ENCODE measurements at regions not wholly inside any gene's neighbourhood (a gene's known extent, or its start where the extent isn't known, plus 50 kb on each side); places are given as distances from the start of the nearest gene placed in this dataset.
"Not testable (repeated sequence)": the region's sequence is repeated elsewhere in the genome, so short reads cannot be mapped to it uniquely, and the experiment has no call there.

DNA sequence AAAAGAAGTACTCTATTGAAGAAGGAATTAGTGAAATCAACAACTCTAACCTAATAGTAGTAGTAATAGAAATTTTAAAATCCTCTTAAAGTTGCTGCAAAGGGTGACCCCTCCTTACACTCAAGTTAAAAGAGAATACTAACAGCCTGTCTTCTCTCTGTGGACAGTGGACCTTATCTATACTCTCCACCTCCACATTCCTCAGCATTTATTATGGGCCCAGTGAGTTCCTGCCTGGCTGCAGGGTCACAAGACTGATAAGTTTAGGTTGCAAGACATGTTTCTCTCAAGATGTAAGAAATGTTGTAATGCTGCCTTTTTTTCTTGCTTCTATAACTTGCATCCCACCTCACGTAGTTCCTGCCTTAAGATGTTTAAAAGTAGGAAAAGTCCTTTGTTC, 880.6 kb downstream of the PDCD6IP start:
- H3K4me1 ChIP-seq (ENCODE audit: insufficient read depth, low read length); CTCF ChIA-PET (ENCODE audit: partially characterized antibody); H3K4me3 ChIP-seq (ENCODE audit: low read length in 2 of 2); H3K4me1 Mint-ChIP-seq; H3K36me3 Mint-ChIP-seq; DNase-seq; H3K27me3 Mint-ChIP-seq; POLR2A ChIA-PET (ENCODE audit: partially characterized antibody); H3K36me3 ChIP-seq (ENCODE audit: insufficient read depth, low read length); H3K27ac Mint-ChIP-seq; H3K27ac ChIP-seq (ENCODE audit: low read depth, low read length); H3K4me3 Mint-ChIP-seq; H3K9me3 Mint-ChIP-seq; H3K27me3 ChIP-seq (ENCODE audit: insufficient read depth, low read length); intact Hi-C loops (cut with micrococcal nuclease); H3K9me3 ChIP-seq (ENCODE audit: control insufficient read depth in 1 of 2, low read length in 2 of 2): not testable (repeated sequence)

DNA sequence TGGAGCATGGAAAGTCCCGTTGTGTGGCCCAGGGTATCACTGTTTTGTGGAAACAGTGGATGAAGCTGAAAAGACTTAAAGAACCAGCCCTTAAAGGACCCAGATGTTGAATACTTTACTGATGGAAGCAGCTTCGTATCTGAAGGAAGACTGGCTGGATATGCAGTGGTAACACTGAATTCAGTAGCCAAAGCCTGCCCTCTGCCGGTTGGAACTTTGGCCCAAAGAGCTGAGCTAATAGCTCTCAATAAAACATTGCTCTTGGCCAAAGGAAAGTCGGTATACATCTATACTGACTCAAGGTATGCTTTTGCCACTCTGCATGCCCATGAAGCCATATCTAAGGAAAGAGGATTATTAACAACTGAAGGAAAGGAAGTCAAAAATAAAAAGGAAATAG, 885.4 kb downstream of the PDCD6IP start:
- Mint-ChIP-seq H3K36me3 (no peaks in the 10 kb centered on the region), H3K4me3 (no peak overlapping the region), H3K9me3 (peaks cover 0 to 4% (median 0%) of the 10 kb centered on the region in 8 donors), H3K27me3 (no peaks in the 10 kb centered on the region), H3K4me1 (no peaks in the 10 kb centered on the region), H3K27ac (no peak overlapping the region)
- Histone ChIP-seq H3K27ac (ENCODE audit: low read depth, low read length) (no peak overlapping the region), H3K27me3 (ENCODE audit: insufficient read depth, low read length) (no peaks in the 10 kb centered on the region), H3K4me1 (ENCODE audit: insufficient read depth, low read length) (no peaks in the 10 kb centered on the region), H3K9me3 (ENCODE audit: control insufficient read depth in 1 of 2, low read length in 2 of 2) (no peaks in the 10 kb centered on the region), H3K36me3 (ENCODE audit: insufficient read depth, low read length) (no peaks in the 10 kb centered on the region), H3K4me3 (ENCODE audit: low read length in 2 of 2) (no peak overlapping the region)
- CTCF ChIA-PET (ENCODE audit: partially characterized antibody) = interaction anchor here (1.9 to 2.1 kb wide), 2 partner anchors 799 to 801 kb away, joined by 6 to 8 read pairs; no protein-coding TSS in a partner anchor
- DNase-seq = peak in 3 of 5 donors; percentile 2 to 4 (median 2)
- POLR2A ChIA-PET (ENCODE audit: partially characterized antibody) = no interaction called here
- intact Hi-C loops (cut with micrococcal nuclease) = loop anchor here (5.0 kb wide), 1 partner anchor 802 kb away; no protein-coding TSS in a partner anchor

DNA sequence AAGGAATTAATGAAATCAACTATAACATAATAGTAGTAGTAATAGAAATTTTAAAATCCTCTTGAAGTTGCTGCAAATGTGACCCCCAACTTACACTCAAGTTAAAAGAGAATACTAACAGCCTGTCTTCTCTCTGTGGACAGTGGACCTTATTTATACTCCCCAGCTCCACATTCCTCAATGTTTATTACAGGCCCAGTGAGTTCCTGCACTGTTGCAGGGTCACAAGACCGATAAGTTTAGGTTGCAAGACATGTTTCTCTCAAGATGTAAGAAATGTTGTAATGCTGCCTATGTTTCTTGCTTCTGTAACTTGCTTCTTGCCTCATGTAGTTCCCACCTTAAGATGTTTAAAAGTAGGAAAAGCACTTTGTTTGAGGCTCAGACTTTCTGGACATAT, 888.1 kb downstream of the PDCD6IP start:
- H3K4me3 Mint-ChIP-seq = no peak overlapping the region
- no peaks in the 10 kb centered on the region for H3K4me1 Mint-ChIP-seq
- Histone ChIP-seq H3K9me3 (ENCODE audit: control insufficient read depth in 1 of 2, low read length in 2 of 2) (no peaks in the 10 kb centered on the region), H3K27ac (ENCODE audit: low read depth, low read length) (no peak overlapping the region), H3K4me1 (ENCODE audit: insufficient read depth, low read length) (no peaks in the 10 kb centered on the region), H3K27me3 (ENCODE audit: insufficient read depth, low read length) (no peaks in the 10 kb centered on the region), H3K36me3 (ENCODE audit: insufficient read depth, low read length) (no peaks in the 10 kb centered on the region), H3K4me3 (ENCODE audit: low read length in 2 of 2) (no peak overlapping the region)
- POLR2A ChIA-PET (ENCODE audit: partially characterized antibody) = no interaction called here
- H3K9me3 Mint-ChIP-seq = peaks cover 0 to 2% (median 0%) of the 10 kb centered on the region in 8 donors
- no peaks in the 10 kb centered on the region for H3K27me3 Mint-ChIP-seq
- no peak overlapping the region for H3K27ac Mint-ChIP-seq
- CTCF ChIA-PET (ENCODE audit: partially characterized antibody) = no interaction called here
- intact Hi-C loops (cut with micrococcal nuclease) = no loop called here
- H3K36me3 Mint-ChIP-seq = no peaks in the 10 kb centered on the region
- DNase-seq = no peak

DNA sequence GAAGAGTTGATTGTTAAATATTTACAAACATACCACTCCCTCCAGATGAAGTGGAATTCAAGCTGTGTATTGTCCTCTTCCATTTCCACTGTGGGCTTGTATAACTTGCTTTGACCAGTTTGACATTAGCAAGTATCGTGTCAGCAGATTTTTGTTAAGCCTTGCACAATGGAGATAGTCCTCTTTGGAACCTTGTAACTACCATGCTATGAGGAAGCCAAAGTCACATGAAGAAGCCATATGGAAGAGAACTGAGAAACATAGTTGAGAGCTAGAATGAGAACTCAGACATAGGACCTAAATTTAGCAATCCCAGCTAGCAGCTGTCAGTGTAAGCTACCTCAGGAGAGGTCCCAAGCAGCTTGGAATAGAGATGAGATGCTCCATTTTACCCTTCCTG, 889.2 kb downstream of the PDCD6IP start:
- H3K36me3 Mint-ChIP-seq = no peaks in the 10 kb centered on the region
- Histone ChIP-seq H3K36me3 (ENCODE audit: insufficient read depth, low read length) (no peaks in the 10 kb centered on the region), H3K4me1 (ENCODE audit: insufficient read depth, low read length) (no peaks in the 10 kb centered on the region), H3K27me3 (ENCODE audit: insufficient read depth, low read length) (no peaks in the 10 kb centered on the region), H3K4me3 (ENCODE audit: low read length in 2 of 2) (no peak overlapping the region), H3K9me3 (ENCODE audit: control insufficient read depth in 1 of 2, low read length in 2 of 2) (no peaks in the 10 kb centered on the region), H3K27ac (ENCODE audit: low read depth, low read length) (no peak overlapping the region)
- no peak overlapping the region for H3K4me3 Mint-ChIP-seq
- intact Hi-C loops (cut with micrococcal nuclease) = no loop called here
- ChIA-PET POLR2A (ENCODE audit: partially characterized antibody) (no interaction called here), CTCF (ENCODE audit: partially characterized antibody) (no interaction called here)
- H3K4me1 Mint-ChIP-seq = no peaks in the 10 kb centered on the region
- no peaks in the 10 kb centered on the region for H3K27me3 Mint-ChIP-seq
- no peak overlapping the region for H3K27ac Mint-ChIP-seq
- DNase-seq = no peak
- peaks cover 0 to 3% (median 0%) of the 10 kb centered on the region in 8 donors for H3K9me3 Mint-ChIP-seq

DNA sequence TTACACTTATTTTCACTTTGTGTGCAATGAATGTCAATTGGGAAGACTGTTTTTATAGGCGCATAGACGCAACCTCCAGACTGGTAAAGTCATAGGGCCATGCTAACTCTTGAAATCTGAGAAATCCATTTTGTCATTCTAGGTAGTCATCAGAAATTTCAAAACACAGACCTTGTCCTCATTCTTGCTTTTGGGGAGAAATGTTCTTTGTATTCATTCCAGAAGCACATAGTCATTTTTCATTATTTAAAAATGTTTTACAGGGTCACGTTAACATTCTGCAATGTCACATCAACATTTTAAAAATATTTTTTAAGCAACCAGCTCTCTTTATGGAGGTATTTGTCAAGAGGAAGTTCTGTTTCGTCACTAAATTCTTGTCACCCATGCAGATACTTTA, 898.4 kb downstream of the PDCD6IP start:
- H3K36me3 ChIP-seq (ENCODE audit: insufficient read depth, low read length) = no peaks in the 10 kb centered on the region
- Mint-ChIP-seq H3K9me3 (peaks cover 0 to 15% (median 12%) of the 10 kb centered on the region in 8 donors), H3K27ac (no peak overlapping the region), H3K27me3 (no peaks in the 10 kb centered on the region), H3K4me1 (no peaks in the 10 kb centered on the region), H3K4me3 (no peak overlapping the region), H3K36me3 (no peaks in the 10 kb centered on the region)
- H3K4me3 ChIP-seq (ENCODE audit: low read length in 2 of 2) = no peak overlapping the region
- H3K9me3 ChIP-seq (ENCODE audit: control insufficient read depth in 1 of 2, low read length in 2 of 2) = peaks cover 0 to 7% of the 10 kb centered on the region in 2 donors
- no peak for DNase-seq
- no peaks in the 10 kb centered on the region for H3K4me1 ChIP-seq (ENCODE audit: insufficient read depth, low read length)
- intact Hi-C loops (cut with micrococcal nuclease) = no loop called here
- H3K27me3 ChIP-seq (ENCODE audit: insufficient read depth, low read length) = no peaks in the 10 kb centered on the region
- CTCF ChIA-PET (ENCODE audit: partially characterized antibody) = no interaction called here
- POLR2A ChIA-PET (ENCODE audit: partially characterized antibody) = no interaction called here
- no peak overlapping the region for H3K27ac ChIP-seq (ENCODE audit: low read depth, low read length)

DNA sequence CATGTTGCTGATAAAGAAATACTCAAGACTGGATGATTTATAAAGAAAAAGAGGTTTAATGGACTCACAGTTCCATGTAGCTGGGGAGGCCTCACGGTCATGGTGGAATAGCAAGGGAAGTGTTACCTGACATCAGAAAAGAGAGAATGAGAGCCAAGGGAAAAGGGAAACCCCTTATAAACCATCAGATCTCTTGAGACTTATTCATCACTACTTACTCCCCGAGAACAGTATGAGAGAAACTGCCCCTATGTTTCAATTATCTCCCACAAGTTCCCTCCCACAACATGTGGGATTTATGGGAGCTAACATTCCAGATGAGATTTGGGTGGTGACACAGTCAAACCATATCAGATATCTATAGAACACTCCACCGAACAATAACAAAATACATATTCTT, 904.6 kb downstream of the PDCD6IP start:
- Mint-ChIP-seq H3K27me3 (no peaks in the 10 kb centered on the region), H3K9me3 (peaks cover 5 to 23% (median 19%) of the 10 kb centered on the region in 8 donors), H3K27ac (no peak overlapping the region), H3K4me1 (no peaks in the 10 kb centered on the region), H3K36me3 (peaks cover 0 to 3% of the 10 kb centered on the region in 2 donors), H3K4me3 (no peak overlapping the region)
- Histone ChIP-seq H3K36me3 (ENCODE audit: insufficient read depth, low read length) (no peaks in the 10 kb centered on the region), H3K27ac (ENCODE audit: low read depth, low read length) (no peak overlapping the region), H3K9me3 (ENCODE audit: control insufficient read depth in 1 of 2, low read length in 2 of 2) (peaks cover 0 to 8% of the 10 kb centered on the region in 2 donors), H3K4me3 (ENCODE audit: low read length in 2 of 2) (no peak overlapping the region), H3K27me3 (ENCODE audit: insufficient read depth, low read length) (no peaks in the 10 kb centered on the region), H3K4me1 (ENCODE audit: insufficient read depth, low read length) (no peaks in the 10 kb centered on the region)
- ChIA-PET POLR2A (ENCODE audit: partially characterized antibody) (no interaction called here), CTCF (ENCODE audit: partially characterized antibody) (no interaction called here)
- DNase-seq = no peak
- intact Hi-C loops (cut with micrococcal nuclease) = no loop called here

DNA sequence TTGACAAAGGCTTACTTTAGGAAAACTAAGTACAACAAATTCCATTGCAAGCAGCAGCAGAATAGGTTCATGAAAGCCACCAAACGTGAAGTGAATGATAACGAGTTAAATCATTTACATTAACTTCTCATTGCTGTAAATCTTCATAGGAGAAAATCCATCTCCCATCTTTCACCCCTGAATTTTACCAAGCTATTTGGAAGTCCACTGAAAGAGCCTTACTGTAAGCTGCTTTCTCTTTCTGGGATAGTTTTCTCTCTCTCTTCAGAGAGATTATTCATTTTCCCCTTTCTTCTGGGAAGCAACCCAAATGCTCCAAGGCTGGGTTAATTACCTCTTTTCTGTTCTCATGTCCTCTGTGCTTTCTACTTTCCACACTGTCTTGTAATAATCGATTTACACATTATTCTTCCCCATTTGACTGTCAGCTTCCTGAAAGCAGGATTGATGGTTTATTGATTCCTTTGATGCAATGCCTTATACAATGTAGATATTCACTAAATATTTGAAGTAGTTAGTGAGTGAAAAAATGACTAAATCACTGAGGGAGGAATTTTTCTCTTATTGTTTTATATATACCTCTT, 914.3 kb upstream of the ARPP21 start:
- Histone ChIP-seq H3K27me3 (ENCODE audit: insufficient read depth, low read length) (no peaks in the 10 kb centered on the region), H3K36me3 (ENCODE audit: insufficient read depth, low read length) (no peaks in the 10 kb centered on the region), H3K27ac (ENCODE audit: low read depth, low read length) (no peak overlapping the region), H3K9me3 (ENCODE audit: control insufficient read depth in 1 of 2, low read length in 2 of 2) (no peaks in the 10 kb centered on the region), H3K4me1 (ENCODE audit: insufficient read depth, low read length) (no peaks in the 10 kb centered on the region), H3K4me3 (ENCODE audit: low read length in 2 of 2) (no peak overlapping the region)
- no peak overlapping the region for H3K4me3 Mint-ChIP-seq
- POLR2A ChIA-PET (ENCODE audit: partially characterized antibody) = no interaction called here
- CTCF ChIA-PET (ENCODE audit: partially characterized antibody) = no interaction called here
- H3K4me1 Mint-ChIP-seq = no peaks in the 10 kb centered on the region
- no peak overlapping the region for H3K27ac Mint-ChIP-seq
- peaks cover 0 to 12% (median 3%) of the 10 kb centered on the region in 8 donors for H3K9me3 Mint-ChIP-seq
- DNase-seq = no peak
- intact Hi-C loops (cut with micrococcal nuclease) = no loop called here
- H3K36me3 Mint-ChIP-seq = no peaks in the 10 kb centered on the region
- no peaks in the 10 kb centered on the region for H3K27me3 Mint-ChIP-seq

DNA sequence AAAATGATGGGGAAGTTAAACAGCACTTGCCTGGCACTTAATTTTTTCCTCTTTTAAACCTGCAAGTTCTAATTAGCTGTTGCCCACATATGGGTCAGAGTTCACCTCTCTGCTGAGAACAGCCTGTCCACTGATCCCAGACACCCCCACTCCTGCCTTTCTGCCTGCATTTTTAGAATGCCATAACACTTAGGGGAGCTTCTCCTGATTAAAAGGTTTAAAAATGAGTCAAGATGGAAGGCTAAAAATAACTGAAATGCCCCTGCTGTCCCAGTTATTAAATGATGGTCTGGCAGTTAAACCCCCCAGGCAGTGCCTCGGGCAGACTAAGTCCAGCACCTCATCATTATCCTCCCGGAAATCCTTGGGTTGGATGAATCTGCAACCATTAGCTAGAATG, 913.6 kb upstream of the ARPP21 start:
- CTCF ChIA-PET (ENCODE audit: partially characterized antibody) = interaction anchor here (0.9 kb wide), 1 partner anchor 9 kb away, joined by 3 read pairs; no protein-coding TSS in a partner anchor

More for the DNA sequence above, 913.6 kb upstream of the ARPP21 start:
- DNase-seq = no peak
- no peaks in the 10 kb centered on the region for H3K4me1 ChIP-seq (ENCODE audit: insufficient read depth, low read length)
- Mint-ChIP-seq H3K27me3 (no peaks in the 10 kb centered on the region), H3K36me3 (no peaks in the 10 kb centered on the region), H3K27ac (no peak overlapping the region), H3K4me1 (no peaks in the 10 kb centered on the region), H3K4me3 (no peak overlapping the region), H3K9me3 (peaks cover 0 to 16% (median 5%) of the 10 kb centered on the region in 8 donors)
- POLR2A ChIA-PET (ENCODE audit: partially characterized antibody) = no interaction called here
- H3K4me3 ChIP-seq (ENCODE audit: low read length in 2 of 2) = no peak overlapping the region
- H3K27ac ChIP-seq (ENCODE audit: low read depth, low read length) = no peak overlapping the region
- H3K36me3 ChIP-seq (ENCODE audit: insufficient read depth, low read length) = no peaks in the 10 kb centered on the region
- intact Hi-C loops (cut with micrococcal nuclease) = no loop called here
- no peaks in the 10 kb centered on the region for H3K27me3 ChIP-seq (ENCODE audit: insufficient read depth, low read length)
- no peaks in the 10 kb centered on the region for H3K9me3 ChIP-seq (ENCODE audit: control insufficient read depth in 1 of 2, low read length in 2 of 2)
